PC-9 (cell line): ENCODE measurements at regions not wholly inside any gene's neighbourhood (a gene's known extent, or its start where the extent isn't known, plus 50 kb on each side); places are given as distances from the start of the nearest gene placed in this dataset.

Experiments
- BruUV-seq: library from RNA; stranded (reverse); fragments of 400-500 nt; replicated peaks from 2 replicates; lab custom pipeline; 2021; lab: Mats Ljungman, UMichigan
- CTCF ChIA-PET: fragments of 300-600 bp; sonication (Branson Sonifier 250); formaldehyde crosslinking; loops from one replicate; lab custom pipeline; 2022; ENCODE audit warnings: antibody characterized with exemption; lab: Charles Lee
- POLR2A ChIA-PET: fragments of 300-600 bp; sonication (Branson Sonifier 250); formaldehyde crosslinking; loops from one replicate; lab custom pipeline; 2022; ENCODE audit warnings: antibody characterized with exemption; ENCODE audit not compliant: unreplicated experiment; lab: Charles Lee
- DNase-seq, 2 experiments: peaks; one replicate each; pipeline versions ENCODE4 v3.0.0 to v3.0.0-alpha.2; 2015 to 2022; ENCODE audit warnings: mixed read lengths in 1 of 2
- H2AFZ ChIP-seq: fragments of 200-600 bp; sonication (generic); 2 replicates; pipeline ENCODE4 v1.8.1; 2017; ENCODE audit warnings: antibody characterized with exemption
- H3F3A ChIP-seq: fragments of 200-600 bp; sonication (generic); 2 replicates; pipeline ENCODE4 v1.8.1; 2017; ENCODE audit warnings: antibody characterized with exemption, mild to moderate bottlenecking, low read depth; ENCODE audit not compliant: insufficient read depth
- H3K27ac ChIP-seq: fragments of 200-600 bp; sonication (generic); 2 replicates; pipeline ENCODE4 v1.6.1; 2016; ENCODE audit warnings: mixed run types
- H3K27me3 ChIP-seq: fragments of 200-600 bp; sonication (generic); 2 replicates; pipeline ENCODE4 v1.6.1; 2016; ENCODE audit warnings: low read depth, mixed run types; ENCODE audit not compliant: insufficient read depth
- H3K36me3 ChIP-seq: fragments of 200-600 bp; sonication (generic); 2 replicates; pipeline ENCODE4 v1.6.1; 2016; ENCODE audit warnings: low read depth, mixed run types
- H3K4me1 ChIP-seq: fragments of 200-600 bp; sonication (generic); replicated peaks from 2 replicates; pipeline ENCODE4 v1.6.1; 2016; ENCODE audit warnings: mixed run types; ENCODE audit not compliant: insufficient read depth
- H3K4me2 ChIP-seq: fragments of 200-600 bp; sonication (generic); 2 replicates; pipeline ENCODE4 v1.6.1; 2017; ENCODE audit warnings: mixed run types
- H3K4me3 ChIP-seq: fragments of 200-600 bp; sonication (generic); 2 replicates; pipeline ENCODE4 v1.6.1; 2016; ENCODE audit warnings: mixed run types
- H3K79me2 ChIP-seq: fragments of 200-600 bp; sonication (generic); 2 replicates; pipeline ENCODE4 v1.6.1; 2017; ENCODE audit warnings: low read depth, mixed run types
- H3K9me2 ChIP-seq: fragments of 200-600 bp; sonication (generic); 2 replicates; pipeline ENCODE4 v1.8.1; 2017; ENCODE audit warnings: mild to moderate bottlenecking; ENCODE audit not compliant: insufficient read depth
- H3K9me3 ChIP-seq: fragments of 200-600 bp; sonication (generic); 2 replicates; pipeline ENCODE4 v1.8.1; 2016; ENCODE audit warnings: low read depth; ENCODE audit not compliant: insufficient read depth
- H4K20me1 ChIP-seq: fragments of 200-600 bp; sonication (generic); 2 replicates; pipeline ENCODE4 v1.8.1; 2017; ENCODE audit not compliant: insufficient read depth
- CTCF ChIP-seq: fragments of 200-600 bp; sonication (generic); conservative IDR thresholded peaks from 2 replicates; pipeline ENCODE4 v1.6.1; 2017; ENCODE audit warnings: mixed run types, antibody characterized with exemption, mild to moderate bottlenecking, moderate library complexity
- EZH2 ChIP-seq: fragments of 200-600 bp; sonication (generic); IDR thresholded peaks from 2 replicates; pipeline ENCODE4 v1.8.0; 2017; ENCODE audit warnings: antibody characterized with exemption, low read depth
- intact Hi-C: fragments of 100-400 bp; cut with micrococcal nuclease; formaldehyde crosslinking; loops from one replicate; pipeline ENCODE4 v1.10.0; 2022; ENCODE audit not compliant: unreplicated experiment

- Histone ChIP-seq H3K27ac (no peak overlapping the region), H3K4me2 (no peak overlapping the region), H3K4me1 (no peaks in the 10 kb centered on the region), H3K9me3 (no peaks in the 10 kb centered on the region; the same call in 1 of the 2 replicates), H3F3A (peaks cover 3% of the 10 kb centered on the region; the same call in 1 of the 2 replicates), H3K27me3 (no peaks in the 10 kb centered on the region), H2AFZ (no peak overlapping the region), H3K4me3 (no peak overlapping the region), H3K79me2 (no peaks in the 10 kb centered on the region), H3K36me3 (no peaks in the 10 kb centered on the region), H4K20me1 (no peaks in the 10 kb centered on the region), H3K9me2 (no peaks in the 10 kb centered on the region; the same call in 1 of the 2 replicates)
- TF ChIP-seq EZH2, result no peak
- TF ChIP-seq CTCF, result no peak
- DNase-seq, result no peak
- intact Hi-C loops, result no loop called here
- CTCF ChIA-PET, result no interaction called here
- POLR2A ChIA-PET, result no interaction called here
- no TSS peak for BruUV-seq
Measured at GRCh38 chr1:68745011-68745410, 248.1 kb upstream of the DEPDC1 start.

- no peaks in the 10 kb centered on the region; the same call in 1 of the 2 replicates for H3K9me2 ChIP-seq
- H3K79me2 ChIP-seq, result no peaks in the 10 kb centered on the region
- H3K9me3 ChIP-seq, result no peaks in the 10 kb centered on the region; the same call in 1 of the 2 replicates
- TF ChIP-seq EZH2 (no peak), CTCF (no peak)
- no TSS peak for BruUV-seq
- intact Hi-C loops, result no loop called here
- no peaks in the 10 kb centered on the region for H3K4me1 ChIP-seq
- no peaks in the 10 kb centered on the region for H4K20me1 ChIP-seq
- CTCF ChIA-PET, result no interaction called here
- no peaks in the 10 kb centered on the region for H3K36me3 ChIP-seq
- DNase-seq, result no peak
- no peak overlapping the region for H3K4me2 ChIP-seq
- H3K27ac ChIP-seq, result no peak overlapping the region
- H3F3A ChIP-seq, result no peaks in the 10 kb centered on the region
- no peak overlapping the region for H2AFZ ChIP-seq
- no peak overlapping the region for H3K4me3 ChIP-seq
- H3K27me3 ChIP-seq, result no peaks in the 10 kb centered on the region
- POLR2A ChIA-PET, result no interaction called here
Measured at GRCh38 chr1:68745451-68745850, 248.6 kb upstream of the DEPDC1 start.

GRCh38 chr1:68746378-68746777 is 249.5 kb upstream of the DEPDC1 start:
- H3K27ac ChIP-seq, result no peak overlapping the region
- TF ChIP-seq CTCF (no peak), EZH2 (no peak)
- CTCF ChIA-PET, result no interaction called here
- no peaks in the 10 kb centered on the region for H3K9me3 ChIP-seq
- H3K4me1 ChIP-seq, result no peaks in the 10 kb centered on the region
- no peaks in the 10 kb centered on the region for H4K20me1 ChIP-seq
- no peaks in the 10 kb centered on the region; the same call in 1 of the 2 replicates for H3K9me2 ChIP-seq
- no peaks in the 10 kb centered on the region for H3K27me3 ChIP-seq
- no TSS peak for BruUV-seq
- H3F3A ChIP-seq, result no peaks in the 10 kb centered on the region
- POLR2A ChIA-PET, result no interaction called here
- intact Hi-C loops, result no loop called here
- no peak for DNase-seq
- no peaks in the 10 kb centered on the region for H3K36me3 ChIP-seq
- H3K79me2 ChIP-seq, result no peaks in the 10 kb centered on the region
- no peak overlapping the region for H3K4me3 ChIP-seq
- no peak overlapping the region for H3K4me2 ChIP-seq
- H2AFZ ChIP-seq, result no peak overlapping the region
